ENCODE measurements at regions not wholly inside any gene's neighbourhood (a gene's known extent, or its start where the extent isn't known, plus 50 kb on each side); places are given as distances from the start of the nearest gene placed in this dataset.

GRCh38 chr13:44104197-44104490 is 224.4 kb downstream of the LACC1 start:
- H3K27ac ChIP-seq (ENCODE audit: extremely low read depth, low read depth, low read length), result no peak overlapping the region
- H3K36me3 ChIP-seq (ENCODE audit: control insufficient read depth in 2 of 2, insufficient read depth in 1 of 2, low read length in 2 of 2), result no peaks in the 10 kb centered on the region
- POLR2A ChIA-PET, result no interaction called here
- no peak overlapping the region for H3K4me3 ChIP-seq (ENCODE audit: low read depth, low read length)
- no peak for TF ChIP-seq ZNF292 (tag by site-specific recombination; IDR thresholded peaks at IDR 0.05; ENCODE audit: borderline replicate concordance, low read depth)
- TF ChIP-seq ZSCAN16 (tag by site-specific recombination; IDR thresholded peaks at IDR 0.05), result no peak
- TF ChIP-seq ZNF792 (tag by site-specific recombination; IDR thresholded peaks at IDR 0.05), result no peak
- TF ChIP-seq RBAK (tag by site-specific recombination; IDR thresholded peaks at IDR 0.05), result no peak
- no peak for TF ChIP-seq ZNF16 (tag by site-specific recombination; IDR thresholded peaks at IDR 0.05; ENCODE audit: low read depth)
- no peak for TF ChIP-seq ZNF223 (tag by site-specific recombination; IDR thresholded peaks at IDR 0.05)
- TF ChIP-seq ZNF639 (tag by site-specific recombination; IDR thresholded peaks at IDR 0.05), result no peak
- no peak for TF ChIP-seq ELK4 (IDR thresholded peaks at IDR 0.05; ENCODE audit: borderline replicate concordance, low read depth, low read length)
- TF ChIP-seq ZEB2 (tag by site-specific recombination; IDR thresholded peaks at IDR 0.05), result no peak
- no peak for TF ChIP-seq SP3 (tag by site-specific recombination; IDR thresholded peaks at IDR 0.05)
- TF ChIP-seq ZBTB26 (tag by site-specific recombination; optimal IDR thresholded peaks at IDR 0.05), result no peak
- no peak for TF ChIP-seq SCRT2 (tag by site-specific recombination; IDR thresholded peaks at IDR 0.05)
- TF ChIP-seq PRDM10 (tag by site-specific recombination; IDR thresholded peaks at IDR 0.05), result no peak
- no peak for TF ChIP-seq ZNF518A (tag by site-specific recombination; conservative IDR thresholded peaks at IDR 0.05; ENCODE audit: low read depth)
- no peak for TF ChIP-seq PRDM4 (tag by site-specific recombination; IDR thresholded peaks at IDR 0.05)
- no peak for TF ChIP-seq GFI1B (tag by site-specific recombination; IDR thresholded peaks at IDR 0.05)
- no peaks in the 10 kb centered on the region for H3K4me1 ChIP-seq (ENCODE audit: control insufficient read depth, insufficient read depth, low read length)
- CTCF ChIA-PET, result no interaction called here
- H3K9me3 ChIP-seq (ENCODE audit: control insufficient read depth, insufficient read depth, low read depth, low read length), result no peaks in the 10 kb centered on the region
